Adrenal gland (tissue), 9 donors: ENCODE measurements at regions not wholly inside any gene's neighbourhood (a gene's known extent, or its start where the extent isn't known, plus 50 kb on each side); places are given as distances from the start of the nearest gene placed in this dataset.

Experiments used
- DNase-seq, 7 donors: peaks; one replicate each; pipeline ENCODE4 v3.0.0-alpha.2; 2019 to 2020
- H3K27ac ChIP-seq, 5 donors: fragments of 200-600 bp; sonication (generic) in 4 of 5; 1 replicate in 3 of 5; 2 replicates in 2 of 5; pipeline versions ENCODE4 v1.5.1 to v1.8.0; 2016 to 2020; ENCODE audit warnings: mild to moderate bottlenecking in 1 of 5
- H3K27me3 ChIP-seq: fragments of 200-600 bp; 2 replicates; pipeline ENCODE4 v1.8.0; 2021
- H3K36me3 ChIP-seq, 2 donors: fragments of 200-600 bp; replicated peaks in 1 of 2; 1 replicate in 1 of 2; 2 replicates in 1 of 2; pipeline versions ENCODE4 v1.5.1 to v1.8.0; 2018 to 2022
- H3K4me1 ChIP-seq, 2 donors: fragments of 200-600 bp; replicated peaks in 1 of 2; 1 replicate in 1 of 2; 2 replicates in 1 of 2; pipeline versions ENCODE4 v1.5.1 to v1.8.0; 2018 to 2021
- H3K4me3 ChIP-seq, 4 donors: fragments of 200-600 bp; sonication (generic) in 3 of 4; one replicate each; pipeline ENCODE4 v1.5.1; 2016 to 2018
- H3K9me3 ChIP-seq, 3 donors: fragments of 200-600 bp; sonication (generic) in 1 of 3; replicated peaks in 1 of 3; 1 replicate in 2 of 3; 2 replicates in 1 of 3; pipeline versions ENCODE4 v1.5.1 to v1.8.0; 2016 to 2021
- POLR2A ChIP-seq, 2 donors: fragments of 450-650 bp; IDR thresholded peaks; one replicate each; pipeline ENCODE4 v1.6.1; 2017; ENCODE audit warnings: antibody characterized with exemption in 2 of 2, mild to moderate bottlenecking in 2 of 2, moderate library complexity in 1 of 2
- WGBS, 4 donors: extraction: QIAGEN DNeasy Blood & Tissue Kit in 2 of 4; methylation state at CpG; one replicate each; pipeline versions ENCODE4 v1.1.5 to v1.1.7; 2013 to 2017; 5-methylcytosine and 5-hydroxymethylcytosine counted together
- intact Hi-C, 2 donors: fragments of 100-400 bp; cut with DNase I; formaldehyde crosslinking; loops; one replicate each; pipeline versions ENCODE4 v1.14.1 to v1.15.0; 2022 to 2023
- TF ChIP-seq, protein P1 (sequence below), 6 experiments: fragments of 450-650 bp in 4 of 6; fragments of 200-600 bp in 2 of 6; sonication (generic) in 1 of 6; IDR thresholded peaks; 1 replicate in 5 of 6; 2 replicates in 1 of 6; pipeline versions ENCODE4 v1.5.1 to v1.8.0; 2016 to 2021; ENCODE audit warnings: antibody characterized with exemption in 6 of 6, mild to moderate bottlenecking in 2 of 6, moderate library complexity in 1 of 6
- donor health status: healthy with polysubstance abuse.
- donor health status: Bipolar disorder and iron deficiency.
- donor health status: DM: yes; HTN: yes; CAD: no.
- donor health status: DM: no; HTN: no; CAD: no.
- donor health status: DM: no; HTN: no; CAD: no.

DNA sequence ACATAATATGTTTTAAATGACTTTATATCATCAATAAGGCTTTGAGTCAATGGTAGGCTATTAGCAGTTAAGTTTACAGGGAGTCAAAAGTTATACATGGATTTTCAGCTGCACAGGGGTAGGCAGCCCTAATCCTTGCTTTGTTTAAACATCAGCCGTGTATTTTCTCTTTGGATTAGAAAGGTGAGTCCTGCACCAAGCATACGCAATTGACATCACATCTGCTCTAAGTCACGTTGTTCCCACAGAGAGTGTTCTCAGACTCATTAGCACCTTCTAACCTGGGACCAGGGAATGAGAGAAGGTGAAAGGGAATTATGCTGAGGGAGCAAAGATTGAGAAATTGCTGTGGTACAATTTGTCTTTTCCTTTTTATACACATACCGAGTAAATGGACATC is 148.6 kb upstream of the ZNF804B start:
- no peaks in the 10 kb centered on the region for H3K36me3 ChIP-seq
- H3K27ac ChIP-seq: no peak overlapping the region
- H3K9me3 ChIP-seq: no peaks in the 10 kb centered on the region
- TF ChIP-seq, protein P1, sequence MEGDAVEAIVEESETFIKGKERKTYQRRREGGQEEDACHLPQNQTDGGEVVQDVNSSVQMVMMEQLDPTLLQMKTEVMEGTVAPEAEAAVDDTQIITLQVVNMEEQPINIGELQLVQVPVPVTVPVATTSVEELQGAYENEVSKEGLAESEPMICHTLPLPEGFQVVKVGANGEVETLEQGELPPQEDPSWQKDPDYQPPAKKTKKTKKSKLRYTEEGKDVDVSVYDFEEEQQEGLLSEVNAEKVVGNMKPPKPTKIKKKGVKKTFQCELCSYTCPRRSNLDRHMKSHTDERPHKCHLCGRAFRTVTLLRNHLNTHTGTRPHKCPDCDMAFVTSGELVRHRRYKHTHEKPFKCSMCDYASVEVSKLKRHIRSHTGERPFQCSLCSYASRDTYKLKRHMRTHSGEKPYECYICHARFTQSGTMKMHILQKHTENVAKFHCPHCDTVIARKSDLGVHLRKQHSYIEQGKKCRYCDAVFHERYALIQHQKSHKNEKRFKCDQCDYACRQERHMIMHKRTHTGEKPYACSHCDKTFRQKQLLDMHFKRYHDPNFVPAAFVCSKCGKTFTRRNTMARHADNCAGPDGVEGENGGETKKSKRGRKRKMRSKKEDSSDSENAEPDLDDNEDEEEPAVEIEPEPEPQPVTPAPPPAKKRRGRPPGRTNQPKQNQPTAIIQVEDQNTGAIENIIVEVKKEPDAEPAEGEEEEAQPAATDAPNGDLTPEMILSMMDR (IDR thresholded peaks at IDR 0.05): no peak
- TF ChIP-seq POLR2A (IDR thresholded peaks at IDR 0.05): no peak
- no peak overlapping the region for H3K4me3 ChIP-seq
- no peak for DNase-seq
- no peaks in the 10 kb centered on the region for H3K27me3 ChIP-seq
- no peaks in the 10 kb centered on the region for H3K4me1 ChIP-seq
- intact Hi-C loops: no loop called here
- WGBS, 4 donors: 75 to 83% (median 82%) methylated on average over 4 of the region's 4 CpGs

DNA sequence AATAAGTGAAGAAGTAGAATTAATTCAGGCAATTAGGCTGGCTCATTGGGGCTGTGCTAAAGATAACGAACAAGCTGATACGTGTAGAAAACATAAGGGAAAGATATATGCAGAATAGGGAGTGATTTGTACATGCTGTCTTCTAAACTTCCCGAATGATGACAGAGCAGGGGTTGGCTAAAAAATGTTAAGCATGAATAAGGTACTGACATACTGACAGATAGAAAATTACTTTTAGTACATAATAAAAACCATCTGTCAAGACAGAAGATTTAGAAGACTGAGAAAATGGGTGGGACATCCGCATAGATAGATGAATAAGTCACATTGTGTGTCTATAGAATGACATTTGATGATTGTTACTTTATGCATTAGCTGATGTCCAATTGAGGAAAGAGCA is 158.8 kb upstream of the ZNF804B start:
- TF ChIP-seq POLR2A (IDR thresholded peaks at IDR 0.05): no peak
- TF ChIP-seq, protein P1 (IDR thresholded peaks at IDR 0.05): no peak
- no peak for DNase-seq
- Histone ChIP-seq H3K4me1 (no peaks in the 10 kb centered on the region), H3K9me3 (no peaks in the 10 kb centered on the region), H3K27ac (no peak overlapping the region), H3K36me3 (no peaks in the 10 kb centered on the region), H3K4me3 (no peak overlapping the region), H3K27me3 (no peaks in the 10 kb centered on the region)
- 66 to 68% (median 67%) methylated on average over 4 of the region's 4 CpGs for WGBS, 4 donors
- intact Hi-C loops: no loop called here

DNA sequence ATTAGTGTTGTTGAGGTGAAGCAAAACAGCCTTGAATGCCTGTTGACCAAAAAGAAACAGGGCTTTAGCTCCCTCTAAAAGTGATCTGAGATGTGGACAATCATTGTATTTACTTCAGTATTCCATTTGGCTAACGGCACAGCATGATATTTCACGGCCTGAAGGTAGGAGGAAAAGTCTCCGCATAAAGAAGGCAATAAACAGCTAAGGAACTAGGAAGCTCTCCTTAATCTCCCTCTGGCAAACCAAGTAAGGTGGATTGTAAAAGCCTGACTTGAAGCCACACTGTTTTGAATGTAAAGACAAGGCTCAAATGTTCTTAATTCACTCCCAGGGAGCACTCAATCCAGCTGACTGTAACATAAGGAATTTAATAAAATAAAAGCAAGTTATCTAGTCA is 160.0 kb upstream of the ZNF804B start:
- intact Hi-C loops: no loop called here
- H3K9me3 ChIP-seq: no peaks in the 10 kb centered on the region
- H3K27me3 ChIP-seq: no peaks in the 10 kb centered on the region
- DNase-seq: no peak
- no peaks in the 10 kb centered on the region for H3K4me1 ChIP-seq
- WGBS, 4 donors: 65 to 82% (median 79%) methylated on average over 3 of the region's 3 CpGs
- TF ChIP-seq, protein P1 (IDR thresholded peaks at IDR 0.05): no peak
- no peak for TF ChIP-seq POLR2A (IDR thresholded peaks at IDR 0.05)
- no peak overlapping the region for H3K27ac ChIP-seq
- no peak overlapping the region for H3K4me3 ChIP-seq
- no peaks in the 10 kb centered on the region for H3K36me3 ChIP-seq

DNA sequence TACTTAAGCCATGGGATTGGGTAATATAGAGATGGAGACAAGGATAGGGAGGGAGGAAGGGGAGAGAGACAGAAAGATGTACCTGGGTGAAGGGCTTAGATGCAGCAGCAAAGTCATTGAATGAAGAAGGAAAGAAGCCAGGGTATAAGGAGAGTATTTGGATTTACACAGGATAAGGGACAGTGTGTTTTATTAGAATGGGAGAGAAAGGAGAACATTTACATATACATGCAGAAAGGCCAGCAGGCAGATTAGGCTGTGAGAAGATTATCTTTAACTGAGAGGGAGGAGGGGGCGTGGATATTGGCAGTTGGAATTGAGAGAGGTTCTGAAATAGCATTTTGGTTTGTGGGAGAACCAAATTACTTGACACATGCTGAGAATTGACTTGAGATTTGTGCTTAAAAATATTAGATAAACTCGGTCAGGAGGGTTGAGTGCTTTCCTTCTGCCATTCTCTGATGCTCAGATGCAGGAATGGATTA is 161.5 kb upstream of the ZNF804B start:
- Histone ChIP-seq H3K36me3 (no peaks in the 10 kb centered on the region), H3K27me3 (no peaks in the 10 kb centered on the region), H3K27ac (no peak overlapping the region), H3K4me1 (no peaks in the 10 kb centered on the region), H3K9me3 (no peaks in the 10 kb centered on the region), H3K4me3 (no peak overlapping the region)
- WGBS, 4 donors: 62 to 82% (median 74%) methylated on average over 2 of the region's 2 CpGs
- intact Hi-C loops: no loop called here
- no peak for DNase-seq
- TF ChIP-seq POLR2A (IDR thresholded peaks at IDR 0.05): no peak
- TF ChIP-seq, protein P1 (IDR thresholded peaks at IDR 0.05): no peak
